A673 (cell line): ENCODE measurements at regions not wholly inside any gene's neighbourhood (a gene's known extent, or its start where the extent isn't known, plus 50 kb on each side); places are given as distances from the start of the nearest gene placed in this dataset.

ENCODE experiments used
- BruUV-seq: library from RNA; stranded (reverse); fragments of 400-500 nt; replicated peaks from 2 replicates; lab custom pipeline; 2021; lab: Mats Ljungman, UMichigan
- CTCF ChIA-PET: fragments of 300-600 bp; sonication (Branson Sonifier 250); formaldehyde crosslinking; loops from one replicate; lab custom pipeline; 2022; ENCODE audit warnings: antibody characterized with exemption; lab: Charles Lee
- POLR2A ChIA-PET: fragments of 300-600 bp; sonication (Branson Sonifier 250); formaldehyde crosslinking; loops from one replicate; lab custom pipeline; 2022; ENCODE audit warnings: antibody characterized with exemption; ENCODE audit not compliant: low non-redundant PET; lab: Charles Lee
- DNase-seq: peaks from one replicate; pipeline ENCODE4 v3.0.0-alpha.2; 2015; ENCODE audit warnings: low spot score
- H3K27ac ChIP-seq: fragments of 200-600 bp; sonication (generic); 2 replicates; pipeline ENCODE4 v1.5.1; 2016; ENCODE audit warnings: mixed run types, low read depth, mild to moderate bottlenecking, mixed read lengths, antibody characterized with exemption, low read length; ENCODE audit not compliant: poor library complexity, severe bottlenecking
- H3K27me3 ChIP-seq: fragments of 200-600 bp; sonication (generic); replicated peaks from 2 replicates; pipeline ENCODE4 v1.6.1; 2017; ENCODE audit warnings: mixed run types, low read depth, mild to moderate bottlenecking, mixed read lengths, antibody characterized with exemption, low read length; ENCODE audit not compliant: insufficient read depth, poor library complexity
- H3K36me3 ChIP-seq: fragments of 200-600 bp; sonication (generic); 2 replicates; pipeline ENCODE4 v1.6.1; 2016; ENCODE audit warnings: mixed run types, mild to moderate bottlenecking, mixed read lengths, antibody characterized with exemption, low read length; ENCODE audit not compliant: insufficient read depth, poor library complexity, severe bottlenecking
- H3K4me1 ChIP-seq: fragments of 200-600 bp; sonication (generic); 2 replicates; pipeline ENCODE4 v1.6.1; 2017; ENCODE audit warnings: mixed run types, mild to moderate bottlenecking, mixed read lengths, antibody characterized with exemption, low read length; ENCODE audit not compliant: insufficient read depth, poor library complexity, severe bottlenecking
- H3K4me3 ChIP-seq: fragments of 200-600 bp; sonication (generic); 2 replicates; pipeline ENCODE4 v1.5.1; 2016; ENCODE audit warnings: low read depth, mixed run types, mild to moderate bottlenecking, mixed read lengths, low read length; ENCODE audit not compliant: poor library complexity, severe bottlenecking
- H3K9me3 ChIP-seq: fragments of 200-600 bp; sonication (generic); 2 replicates; pipeline ENCODE4 v1.6.1; 2016; ENCODE audit warnings: mixed run types, low read depth, mild to moderate bottlenecking, mixed read lengths, antibody characterized with exemption, low read length; ENCODE audit not compliant: poor library complexity, severe bottlenecking
- EZH2 ChIP-seq: fragments of 200-600 bp; sonication (generic); IDR thresholded peaks from 2 replicates; pipeline ENCODE4 v1.6.1; 2017; ENCODE audit warnings: borderline replicate concordance, low read depth, mild to moderate bottlenecking, mixed read lengths, antibody characterized with exemption, low read length; ENCODE audit not compliant: poor library complexity, severe bottlenecking
- intact Hi-C: fragments of 100-400 bp; cut with micrococcal nuclease; formaldehyde crosslinking; loops from one replicate; pipeline ENCODE4 v1.10.0; 2022; ENCODE audit not compliant: unreplicated experiment
- TF ChIP-seq, protein P1 (sequence below): fragments of 300-800, 200-600 bp; sonication (generic); conservative IDR thresholded peaks from 2 replicates; pipeline ENCODE4 v1.5.1; 2017; ENCODE audit warnings: low read depth, mild to moderate bottlenecking, antibody characterized with exemption, low read length, moderate library complexity, mixed read lengths

DNA sequence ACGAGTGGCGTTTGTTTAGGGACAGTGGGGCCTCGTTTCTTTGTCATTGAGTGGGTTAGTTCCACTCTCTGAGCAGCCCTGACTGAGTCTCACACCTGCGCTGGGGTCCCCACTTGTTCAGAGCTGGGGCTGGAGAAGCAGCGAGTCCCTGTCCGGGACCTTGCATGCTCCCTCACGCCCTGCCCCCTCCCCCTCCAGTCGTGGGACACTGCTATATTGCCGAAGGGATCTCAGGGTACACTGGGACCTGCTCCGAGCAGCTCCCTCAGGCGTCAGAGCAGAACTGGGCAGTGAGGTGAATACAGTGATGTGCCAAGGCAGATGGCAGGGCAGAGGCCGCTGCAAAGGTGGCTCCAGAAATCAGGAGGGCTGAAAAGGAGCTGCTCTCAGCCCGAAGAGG lies 59.9 kb upstream of the KLF13 start:
- intact Hi-C loops, result no loop called here
- BruUV-seq, result no TSS peak
- DNase-seq, result no peak
- H3K36me3 ChIP-seq, result no peaks in the 10 kb centered on the region
- TF ChIP-seq, protein P1, sequence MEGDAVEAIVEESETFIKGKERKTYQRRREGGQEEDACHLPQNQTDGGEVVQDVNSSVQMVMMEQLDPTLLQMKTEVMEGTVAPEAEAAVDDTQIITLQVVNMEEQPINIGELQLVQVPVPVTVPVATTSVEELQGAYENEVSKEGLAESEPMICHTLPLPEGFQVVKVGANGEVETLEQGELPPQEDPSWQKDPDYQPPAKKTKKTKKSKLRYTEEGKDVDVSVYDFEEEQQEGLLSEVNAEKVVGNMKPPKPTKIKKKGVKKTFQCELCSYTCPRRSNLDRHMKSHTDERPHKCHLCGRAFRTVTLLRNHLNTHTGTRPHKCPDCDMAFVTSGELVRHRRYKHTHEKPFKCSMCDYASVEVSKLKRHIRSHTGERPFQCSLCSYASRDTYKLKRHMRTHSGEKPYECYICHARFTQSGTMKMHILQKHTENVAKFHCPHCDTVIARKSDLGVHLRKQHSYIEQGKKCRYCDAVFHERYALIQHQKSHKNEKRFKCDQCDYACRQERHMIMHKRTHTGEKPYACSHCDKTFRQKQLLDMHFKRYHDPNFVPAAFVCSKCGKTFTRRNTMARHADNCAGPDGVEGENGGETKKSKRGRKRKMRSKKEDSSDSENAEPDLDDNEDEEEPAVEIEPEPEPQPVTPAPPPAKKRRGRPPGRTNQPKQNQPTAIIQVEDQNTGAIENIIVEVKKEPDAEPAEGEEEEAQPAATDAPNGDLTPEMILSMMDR, result no peak
- TF ChIP-seq EZH2, result no peak
- no peak overlapping the region for H3K27ac ChIP-seq
- H3K9me3 ChIP-seq, result no peaks in the 10 kb centered on the region
- POLR2A ChIA-PET, result no interaction called here
- H3K4me1 ChIP-seq, result no peaks in the 10 kb centered on the region
- H3K4me3 ChIP-seq, result no peak overlapping the region
- CTCF ChIA-PET, result no interaction called here
- H3K27me3 ChIP-seq, result no peaks in the 10 kb centered on the region

DNA sequence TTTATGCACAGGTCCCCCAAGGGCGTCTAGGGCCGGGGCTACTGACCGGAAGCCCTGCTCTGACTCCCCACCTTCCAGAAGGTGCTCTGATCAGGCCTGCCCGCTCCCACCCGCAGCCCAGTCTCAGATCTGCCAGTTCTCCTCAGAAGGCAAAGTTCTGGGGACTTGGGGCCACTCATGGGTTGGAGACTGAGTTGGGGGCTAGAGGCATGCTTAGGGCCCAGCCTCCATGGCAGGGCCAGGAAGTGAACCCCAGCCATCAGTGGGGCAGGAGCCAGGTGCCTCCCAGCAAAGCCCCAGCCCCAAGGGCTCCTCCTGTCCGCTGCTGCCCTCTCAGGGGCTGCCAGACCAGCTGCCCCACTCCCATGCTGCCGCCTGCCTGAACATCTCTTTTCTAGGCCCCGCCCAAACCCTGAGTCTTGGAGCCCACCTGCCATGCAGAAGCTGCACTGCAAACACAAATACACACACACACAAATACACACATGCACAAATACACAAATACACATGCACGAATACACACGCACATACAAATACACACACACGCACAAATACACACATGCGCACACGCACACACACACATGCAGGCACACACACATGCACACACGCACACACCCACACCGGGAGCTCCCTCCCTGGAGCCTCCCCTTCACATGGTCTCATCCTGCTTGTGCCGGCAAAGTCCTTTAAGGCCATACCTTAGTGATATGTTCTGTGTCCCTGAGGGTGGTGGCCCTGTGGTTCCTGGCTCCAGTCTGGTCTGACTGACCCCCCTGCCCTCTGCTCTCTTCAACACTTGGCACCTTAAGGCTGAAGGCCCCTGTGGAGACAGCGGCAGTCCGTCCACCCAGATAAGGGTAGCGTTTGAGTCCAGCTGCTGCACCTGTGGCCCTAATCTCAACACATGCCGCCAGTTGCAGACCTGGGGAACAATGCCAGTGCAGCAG lies 59.2 kb upstream of the KLF13 start:
- no peak for DNase-seq
- CTCF ChIA-PET, result no interaction called here

DNA sequence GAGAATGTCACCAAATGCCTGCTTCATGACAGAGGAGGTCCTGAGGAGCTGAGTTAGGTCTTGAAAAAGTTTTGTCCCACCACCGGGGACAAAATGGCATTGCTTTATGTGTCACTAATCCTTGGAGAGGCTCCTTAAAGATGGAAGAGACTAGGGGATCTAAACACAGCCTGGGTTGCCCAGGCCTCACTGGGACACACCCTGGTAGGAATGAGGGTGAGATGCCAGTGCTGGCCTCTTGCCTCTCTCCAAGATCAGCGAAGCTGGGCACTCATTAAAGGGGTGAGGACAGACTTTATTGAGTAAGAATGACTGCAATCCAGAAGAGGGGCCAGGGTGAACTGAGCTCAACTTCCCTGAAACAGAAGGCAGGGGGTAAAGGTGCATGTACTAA lies 58.5 kb upstream of the KLF13 start:
- DNase-seq, result no peak

More for the DNA sequence above, 59.2 kb upstream of the KLF13 start:
- POLR2A ChIA-PET, result no interaction called here
- no peaks in the 10 kb centered on the region for H3K4me1 ChIP-seq
- BruUV-seq, result no TSS peak
- H3K27me3 ChIP-seq, result no peaks in the 10 kb centered on the region
- no peak overlapping the region for H3K27ac ChIP-seq
- H3K9me3 ChIP-seq, result no peaks in the 10 kb centered on the region
- intact Hi-C loops, result no loop called here
- TF ChIP-seq, protein P1, result no peak
- no peak for TF ChIP-seq EZH2
- no peaks in the 10 kb centered on the region for H3K36me3 ChIP-seq
- H3K4me3 ChIP-seq, result no peak overlapping the region

More for the DNA sequence above, 58.5 kb upstream of the KLF13 start:
- Histone ChIP-seq H3K4me3 (no peak overlapping the region), H3K9me3 (no peaks in the 10 kb centered on the region), H3K27ac (no peak overlapping the region), H3K27me3 (no peaks in the 10 kb centered on the region), H3K4me1 (no peaks in the 10 kb centered on the region), H3K36me3 (no peaks in the 10 kb centered on the region)
- POLR2A ChIA-PET, result no interaction called here
- TF ChIP-seq, protein P1, result no peak
- TF ChIP-seq EZH2, result no peak
- intact Hi-C loops, result no loop called here
- CTCF ChIA-PET, result no interaction called here
- BruUV-seq, result no TSS peak
